HG03097 (cell line): ENCODE measurements at regions not wholly inside any gene's neighbourhood (a gene's known extent, or its start where the extent isn't known, plus 50 kb on each side); places are given as distances from the start of the nearest gene placed in this dataset.

Experiments
- ATAC-seq: cut with Tn5 transposase; IDR thresholded peaks from one replicate; pipeline ENCODE4 v1.9.1; 2021; ENCODE audit not compliant: unreplicated experiment, low FRiP score

DNA sequence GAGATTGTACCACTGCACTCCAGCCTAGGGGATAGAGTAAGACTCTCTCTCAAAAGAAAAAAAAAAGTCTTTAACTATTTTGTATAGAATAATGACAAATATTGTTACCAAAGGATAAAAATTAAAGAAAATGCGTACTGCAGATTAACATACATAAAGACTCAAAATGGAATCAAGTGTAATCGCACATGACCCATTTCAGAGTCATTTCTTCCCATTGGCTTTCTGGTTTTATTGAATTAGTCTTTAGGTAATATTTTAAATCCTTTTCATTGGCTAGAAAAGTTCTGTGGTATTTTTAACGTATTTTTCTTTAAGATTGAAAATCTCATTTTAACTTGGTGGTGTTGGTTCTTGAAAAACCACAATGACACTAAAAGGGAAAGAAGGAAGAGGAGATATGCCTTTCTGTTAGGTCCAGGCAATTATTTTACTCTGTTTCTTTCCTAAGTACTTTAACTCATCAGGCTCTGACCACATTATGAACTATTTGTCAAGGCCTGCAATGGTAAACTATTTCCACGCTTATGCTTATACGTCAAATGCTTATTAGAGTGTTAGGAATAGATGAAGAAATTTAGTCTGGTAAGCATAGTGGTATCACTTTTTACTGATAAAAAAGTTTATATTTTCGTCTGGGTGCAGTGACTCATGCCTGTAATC is 52.3 kb downstream of the PLEKHG1 start:
- ATAC-seq: no peak

DNA sequence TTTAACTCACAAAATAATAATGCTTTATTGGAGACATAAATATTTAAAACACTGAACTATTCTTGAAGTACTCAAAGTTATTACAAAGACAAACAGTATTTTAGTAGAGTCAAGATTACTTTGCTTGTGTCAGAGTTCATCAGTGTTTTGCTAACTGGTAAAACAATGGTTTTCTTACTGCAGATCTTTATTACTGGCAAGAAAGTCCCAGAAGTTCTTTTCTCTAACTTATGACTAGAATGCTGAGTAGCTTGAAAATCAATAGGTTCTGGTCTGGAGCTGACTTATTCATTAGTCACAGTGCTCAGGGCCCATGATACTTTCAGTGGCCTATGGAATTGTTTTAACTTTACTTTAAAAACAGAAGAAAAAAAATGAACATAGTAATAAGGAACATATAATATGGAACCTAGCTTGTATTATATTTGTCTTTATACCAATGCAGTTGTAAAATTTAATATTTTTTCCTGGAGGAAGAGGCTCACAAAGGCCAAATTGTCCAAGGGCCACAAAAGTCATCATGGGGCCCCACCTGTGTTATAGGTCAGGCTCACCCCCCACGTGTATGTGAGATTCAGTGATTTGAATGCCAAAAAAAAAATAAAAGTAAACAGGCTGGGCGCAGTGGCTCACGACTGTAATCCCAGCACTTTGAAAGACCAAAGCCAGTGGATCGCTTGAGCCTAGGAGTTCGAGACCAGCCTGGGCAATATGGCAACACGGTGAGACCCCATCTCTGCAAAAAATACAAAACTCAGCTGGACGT is 53.3 kb downstream of the PLEKHG1 start:
- ATAC-seq: no peak

GRCh38 chr6:150654608-150655007 is 54.9 kb downstream of the PLEKHG1 start:
- ATAC-seq: no peak

- ATAC-seq: no peak
Observed at GRCh38 chr6:150656156-150656555, 56.5 kb downstream of the PLEKHG1 start.

DNA sequence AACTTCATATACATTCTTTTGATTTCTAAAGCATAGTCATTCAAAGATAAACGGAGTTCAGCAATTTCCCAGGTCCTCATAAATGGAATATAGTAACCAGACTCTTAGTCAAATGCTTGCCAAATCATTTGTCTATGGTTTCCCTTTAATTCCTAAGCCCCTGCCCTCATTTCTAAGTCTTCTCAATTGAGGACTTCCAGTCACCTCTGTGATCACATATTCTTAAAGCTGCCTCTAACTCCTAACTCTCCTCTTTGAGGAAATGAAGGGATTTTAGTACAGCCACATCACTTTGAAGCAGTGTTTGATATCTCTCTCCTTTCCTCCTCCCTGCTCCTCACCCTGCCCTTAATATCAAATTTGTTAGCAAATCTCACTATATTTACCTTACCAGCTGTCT is 58.7 kb downstream of the PLEKHG1 start:
- ATAC-seq: no peak

- ATAC-seq: no peak
Observed at GRCh38 chr6:150659046-150659763, 59.5 kb downstream of the PLEKHG1 start.

DNA sequence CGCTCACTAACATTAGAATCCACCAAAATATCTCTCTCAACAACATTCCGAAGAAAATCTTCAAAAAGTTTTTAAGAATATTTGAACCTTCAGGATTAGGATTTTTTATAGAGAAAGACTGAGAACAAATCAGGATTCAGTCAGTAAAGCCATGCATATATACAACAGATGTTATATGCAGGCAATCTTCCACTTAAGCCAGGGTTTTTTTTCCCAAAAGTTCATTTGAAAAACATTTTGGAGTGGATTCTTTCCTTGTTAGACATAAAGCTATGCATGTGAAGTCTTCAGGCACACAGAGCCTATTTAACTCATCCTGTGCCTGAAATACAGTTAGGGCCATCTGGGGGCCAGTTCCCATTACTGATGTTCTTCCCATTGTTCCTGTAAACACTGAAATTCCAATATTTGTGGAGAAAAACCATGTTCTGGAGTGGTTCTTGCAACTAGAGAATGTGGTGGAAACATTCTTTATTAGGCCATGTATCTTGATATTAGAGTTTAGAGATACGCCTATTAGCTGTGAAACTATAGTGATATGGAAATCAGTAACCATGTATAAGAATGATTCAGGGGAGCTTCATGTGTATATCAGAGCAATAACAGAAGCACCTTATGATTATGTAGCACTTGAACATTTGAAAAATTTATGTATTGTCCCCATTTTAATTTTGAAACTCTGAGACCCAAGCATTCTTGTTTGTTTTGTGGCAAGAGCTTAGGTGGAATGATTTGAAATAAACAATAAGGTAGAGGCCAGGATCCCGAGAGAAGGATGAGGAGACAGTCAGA is 61.7 kb downstream of the PLEKHG1 start:
- no peak for ATAC-seq

GRCh38 chr6:150662814-150663213 is 63.1 kb downstream of the PLEKHG1 start:
- ATAC-seq: no peak

- ATAC-seq: no peak
Observed at GRCh38 chr6:150664091-150664490, 64.4 kb downstream of the PLEKHG1 start.

GRCh38 chr6:150666071-150666470 is 66.4 kb downstream of the PLEKHG1 start:
- ATAC-seq: no peak

DNA sequence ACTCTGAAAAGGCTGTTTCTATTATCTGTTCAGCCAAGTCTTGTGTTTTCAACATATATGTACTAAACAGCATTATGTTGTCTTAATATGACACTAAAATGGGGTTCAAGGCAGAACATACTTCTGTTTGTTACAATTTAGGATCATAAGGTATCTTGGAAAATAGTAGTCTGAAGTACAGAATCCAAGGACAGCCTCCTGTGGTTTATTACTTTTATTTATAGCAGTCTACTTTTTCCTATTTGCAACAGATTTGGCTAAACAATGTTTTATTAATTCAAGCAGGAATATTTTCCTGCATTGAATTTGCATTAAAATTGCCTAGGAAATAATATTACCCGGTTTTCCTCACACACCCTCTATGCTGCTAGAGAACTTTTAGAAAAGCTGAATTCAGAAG is 67.7 kb downstream of the PLEKHG1 start:
- no peak for ATAC-seq

DNA sequence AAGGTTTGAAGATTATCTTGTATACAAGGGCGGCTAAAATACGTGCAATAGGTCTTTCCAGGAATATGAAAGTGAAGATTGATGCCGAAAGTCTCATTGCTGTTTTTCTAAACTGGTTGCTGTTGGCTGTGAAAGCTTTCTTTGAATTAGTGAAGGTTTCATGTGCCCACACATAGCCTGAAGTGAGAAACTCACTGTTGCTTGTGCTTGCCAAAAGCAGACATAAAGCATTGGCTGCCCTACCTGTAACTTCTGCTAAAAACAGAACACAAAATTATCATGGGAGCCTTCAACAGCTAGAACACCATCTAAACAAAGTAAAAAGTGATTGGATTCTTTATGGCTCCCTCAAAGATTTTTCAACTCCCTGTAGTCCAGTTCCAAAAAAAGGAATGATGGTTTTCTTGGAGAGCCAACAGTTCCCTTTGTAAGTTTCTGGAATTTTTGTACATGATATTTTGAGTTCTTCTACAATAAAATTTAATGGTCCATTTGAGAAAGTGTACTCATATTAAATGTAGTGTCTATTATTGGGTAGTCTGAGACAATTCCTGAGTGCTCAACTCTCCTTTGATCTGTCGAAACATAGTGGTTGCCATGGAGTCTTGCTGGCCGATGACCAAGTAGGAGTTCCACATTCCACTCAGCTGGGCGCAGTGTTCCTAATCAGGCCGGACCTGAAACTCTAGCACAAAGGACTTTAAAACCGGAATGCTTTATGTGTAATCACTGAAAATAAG is 68.5 kb downstream of the PLEKHG1 start:
- ATAC-seq: no peak

DNA sequence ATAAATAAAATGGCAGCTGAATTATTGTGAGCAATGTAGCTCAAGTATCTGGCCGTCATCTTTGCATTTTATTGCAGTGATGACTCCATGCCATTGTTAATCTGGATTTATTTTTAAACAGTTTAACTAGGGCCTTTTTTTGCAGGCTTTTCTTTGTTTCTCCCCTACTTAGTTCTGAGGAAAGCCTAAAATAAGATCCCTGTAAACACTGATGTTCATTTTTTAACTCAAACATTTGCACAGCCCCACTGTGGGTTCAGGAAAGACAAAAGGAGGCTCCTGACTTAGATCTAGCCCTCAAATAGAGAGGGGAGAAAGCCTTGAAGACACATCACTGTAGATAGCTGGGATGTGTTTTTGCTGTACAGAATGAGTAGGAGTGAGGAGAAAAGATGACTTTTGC is 69.2 kb downstream of the PLEKHG1 start:
- no peak for ATAC-seq

DNA sequence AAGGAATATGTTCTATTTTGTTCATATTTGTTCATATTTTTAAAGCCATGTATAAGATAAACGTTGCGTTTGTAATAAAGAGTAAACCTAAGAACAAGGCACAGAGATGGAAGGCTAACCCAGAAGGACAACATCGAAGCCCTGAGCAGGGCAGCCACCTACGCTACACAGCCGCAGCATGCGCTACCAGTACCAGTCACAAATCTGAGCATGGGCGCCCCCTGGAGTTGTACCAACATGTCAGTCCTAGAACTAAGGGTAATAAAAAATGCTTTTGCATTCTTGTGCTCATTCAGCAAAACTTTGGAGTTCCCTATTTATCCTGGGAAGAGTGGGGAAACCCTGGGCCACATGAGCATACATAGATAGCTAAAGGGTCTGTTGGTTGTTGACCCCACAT is 70.6 kb downstream of the PLEKHG1 start:
- ATAC-seq: no peak

GRCh38 chr6:150672800-150673199 is 73.1 kb downstream of the PLEKHG1 start:
- ATAC-seq: no peak

GRCh38 chr6:150673720-150674346 is 74.1 kb downstream of the PLEKHG1 start:
- ATAC-seq: no peak

- ATAC-seq: no peak
Observed at GRCh38 chr6:150676344-150676743, 76.7 kb downstream of the PLEKHG1 start.

DNA sequence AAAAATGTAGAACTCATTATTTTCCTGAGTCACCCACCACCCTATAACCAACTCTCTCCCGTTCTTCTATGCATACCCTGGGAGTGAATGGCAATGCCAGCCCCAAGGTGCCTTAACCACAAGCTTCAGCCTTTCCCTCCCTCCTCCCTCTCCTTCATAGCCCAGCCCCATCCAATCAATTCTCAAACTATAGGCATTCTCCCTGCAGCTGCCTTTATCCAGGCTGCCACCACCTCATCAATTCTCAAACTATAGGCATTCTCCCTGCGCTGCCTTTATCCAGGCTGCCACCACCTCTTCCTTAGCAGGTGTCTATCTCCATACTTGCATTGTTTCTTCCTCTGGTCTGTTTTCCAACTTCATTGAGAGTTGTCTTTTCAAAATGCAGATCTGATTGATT is 77.1 kb downstream of the PLEKHG1 start:
- no peak for ATAC-seq

- no peak for ATAC-seq
Observed at GRCh38 chr6:150680510-150680909, 80.8 kb downstream of the PLEKHG1 start.
